ENCODE measurements at regions not wholly inside any gene's neighbourhood (a gene's known extent, or its start where the extent isn't known, plus 50 kb on each side); places are given as distances from the start of the nearest gene placed in this dataset.

DNA sequence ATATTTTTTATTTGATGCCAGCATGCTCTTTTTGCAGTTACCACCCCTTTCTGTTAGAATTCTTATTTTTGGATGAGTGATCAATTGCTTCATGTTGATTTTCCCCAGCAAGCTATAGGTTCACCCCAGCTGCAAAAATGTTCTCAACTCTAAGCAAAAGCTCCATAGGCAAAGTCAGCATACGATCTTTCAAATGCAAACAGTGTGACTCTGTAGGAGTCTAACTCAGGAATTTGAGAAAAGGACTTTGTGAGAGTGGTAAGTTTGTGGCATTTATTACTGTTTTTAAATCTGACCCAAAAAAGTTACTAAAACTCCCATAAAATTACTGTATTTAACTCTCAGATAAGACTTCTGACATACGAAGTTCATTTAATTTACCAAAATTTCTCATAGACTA, 134.9 kb upstream of the HSF2 start:
- TF ChIP-seq, protein P1, sequence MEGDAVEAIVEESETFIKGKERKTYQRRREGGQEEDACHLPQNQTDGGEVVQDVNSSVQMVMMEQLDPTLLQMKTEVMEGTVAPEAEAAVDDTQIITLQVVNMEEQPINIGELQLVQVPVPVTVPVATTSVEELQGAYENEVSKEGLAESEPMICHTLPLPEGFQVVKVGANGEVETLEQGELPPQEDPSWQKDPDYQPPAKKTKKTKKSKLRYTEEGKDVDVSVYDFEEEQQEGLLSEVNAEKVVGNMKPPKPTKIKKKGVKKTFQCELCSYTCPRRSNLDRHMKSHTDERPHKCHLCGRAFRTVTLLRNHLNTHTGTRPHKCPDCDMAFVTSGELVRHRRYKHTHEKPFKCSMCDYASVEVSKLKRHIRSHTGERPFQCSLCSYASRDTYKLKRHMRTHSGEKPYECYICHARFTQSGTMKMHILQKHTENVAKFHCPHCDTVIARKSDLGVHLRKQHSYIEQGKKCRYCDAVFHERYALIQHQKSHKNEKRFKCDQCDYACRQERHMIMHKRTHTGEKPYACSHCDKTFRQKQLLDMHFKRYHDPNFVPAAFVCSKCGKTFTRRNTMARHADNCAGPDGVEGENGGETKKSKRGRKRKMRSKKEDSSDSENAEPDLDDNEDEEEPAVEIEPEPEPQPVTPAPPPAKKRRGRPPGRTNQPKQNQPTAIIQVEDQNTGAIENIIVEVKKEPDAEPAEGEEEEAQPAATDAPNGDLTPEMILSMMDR (IDR thresholded peaks at IDR 0.05; ENCODE audit: poor library complexity, severe bottlenecking): no peak
- TF ChIP-seq TAF1 (IDR thresholded peaks at IDR 0.05; ENCODE audit: low read depth): no peak
